ENCODE measurements at regions not wholly inside any gene's neighbourhood (a gene's known extent, or its start where the extent isn't known, plus 50 kb on each side); places are given as distances from the start of the nearest gene placed in this dataset.

DNA sequence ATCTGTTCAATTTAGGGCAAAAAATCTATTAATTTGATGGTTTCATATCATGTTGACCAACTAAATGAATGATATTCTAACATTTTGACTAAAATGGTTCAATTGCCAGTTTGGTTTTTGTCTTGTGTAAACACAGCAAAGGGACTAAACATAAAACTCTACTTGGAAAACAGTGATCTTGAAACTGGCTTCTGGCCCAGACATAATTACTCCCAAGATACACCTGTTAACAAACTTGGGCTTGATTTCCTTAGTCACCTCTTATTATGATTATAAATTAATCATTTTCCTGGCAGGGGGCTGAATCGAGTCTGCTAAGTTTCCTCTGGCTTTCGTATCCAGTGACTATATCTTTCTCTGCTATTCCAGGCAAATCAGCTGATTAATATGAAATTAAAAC lies 78.0 kb upstream of the OXGR1 start:
- no peak for DNase-seq (ENCODE audit: low read depth)
- H3K4me3 ChIP-seq (ENCODE audit: low read depth, low read length), result no peak overlapping the region
- TF ChIP-seq, protein P1, sequence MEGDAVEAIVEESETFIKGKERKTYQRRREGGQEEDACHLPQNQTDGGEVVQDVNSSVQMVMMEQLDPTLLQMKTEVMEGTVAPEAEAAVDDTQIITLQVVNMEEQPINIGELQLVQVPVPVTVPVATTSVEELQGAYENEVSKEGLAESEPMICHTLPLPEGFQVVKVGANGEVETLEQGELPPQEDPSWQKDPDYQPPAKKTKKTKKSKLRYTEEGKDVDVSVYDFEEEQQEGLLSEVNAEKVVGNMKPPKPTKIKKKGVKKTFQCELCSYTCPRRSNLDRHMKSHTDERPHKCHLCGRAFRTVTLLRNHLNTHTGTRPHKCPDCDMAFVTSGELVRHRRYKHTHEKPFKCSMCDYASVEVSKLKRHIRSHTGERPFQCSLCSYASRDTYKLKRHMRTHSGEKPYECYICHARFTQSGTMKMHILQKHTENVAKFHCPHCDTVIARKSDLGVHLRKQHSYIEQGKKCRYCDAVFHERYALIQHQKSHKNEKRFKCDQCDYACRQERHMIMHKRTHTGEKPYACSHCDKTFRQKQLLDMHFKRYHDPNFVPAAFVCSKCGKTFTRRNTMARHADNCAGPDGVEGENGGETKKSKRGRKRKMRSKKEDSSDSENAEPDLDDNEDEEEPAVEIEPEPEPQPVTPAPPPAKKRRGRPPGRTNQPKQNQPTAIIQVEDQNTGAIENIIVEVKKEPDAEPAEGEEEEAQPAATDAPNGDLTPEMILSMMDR (IDR thresholded peaks at IDR 0.05; ENCODE audit: control insufficient read depth, extremely low read depth, insufficient read depth), result no peak

DNA sequence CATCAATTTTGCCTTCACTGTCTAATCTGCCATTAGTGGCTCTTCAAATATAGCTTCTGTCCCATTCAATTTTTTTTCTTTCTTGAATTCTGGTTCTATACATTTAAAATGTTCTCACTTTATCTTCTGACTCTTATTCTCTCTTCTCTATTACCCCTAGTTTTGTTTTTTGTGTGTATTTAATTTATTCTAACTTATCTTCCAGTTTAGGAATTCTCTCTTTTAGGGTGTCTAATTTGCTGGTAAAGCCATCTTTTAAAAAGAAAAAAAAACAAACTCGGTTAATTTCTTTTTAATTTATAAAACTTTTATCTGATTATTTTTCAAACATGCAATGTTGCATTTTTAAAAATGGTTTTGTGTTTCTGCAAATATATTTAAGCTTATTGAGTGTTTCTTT lies 80.3 kb upstream of the OXGR1 start:
- no peak for DNase-seq (ENCODE audit: low read depth)
- TF ChIP-seq, protein P1 (IDR thresholded peaks at IDR 0.05; ENCODE audit: control insufficient read depth, extremely low read depth, insufficient read depth), result no peak
- no peak overlapping the region for H3K4me3 ChIP-seq (ENCODE audit: low read depth, low read length)

DNA sequence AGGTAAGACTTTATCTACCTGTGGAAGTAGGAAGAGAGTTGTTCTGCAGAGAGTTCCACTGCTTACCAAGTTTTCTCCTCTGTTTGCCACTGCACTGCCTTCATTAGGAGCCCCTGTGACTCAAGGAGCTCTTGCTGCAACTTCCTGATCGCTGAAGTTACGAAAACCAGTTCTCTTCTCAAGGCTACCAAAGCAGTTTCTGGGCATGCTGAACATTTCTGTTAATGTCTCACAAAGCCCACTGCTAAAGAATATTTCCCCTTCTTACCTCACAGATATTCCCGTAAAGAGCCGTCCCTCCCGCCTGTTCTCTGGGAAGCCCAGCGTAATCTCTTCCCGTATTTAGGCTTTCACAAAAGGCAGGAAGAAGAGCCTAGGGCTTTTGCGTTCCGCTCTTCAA lies 82.6 kb upstream of the OXGR1 start:
- TF ChIP-seq, protein P1 (IDR thresholded peaks at IDR 0.05; ENCODE audit: control insufficient read depth, extremely low read depth, insufficient read depth), result no peak
- H3K4me3 ChIP-seq (ENCODE audit: low read depth, low read length), result no peak overlapping the region
- no peak for DNase-seq (ENCODE audit: low read depth)

DNA sequence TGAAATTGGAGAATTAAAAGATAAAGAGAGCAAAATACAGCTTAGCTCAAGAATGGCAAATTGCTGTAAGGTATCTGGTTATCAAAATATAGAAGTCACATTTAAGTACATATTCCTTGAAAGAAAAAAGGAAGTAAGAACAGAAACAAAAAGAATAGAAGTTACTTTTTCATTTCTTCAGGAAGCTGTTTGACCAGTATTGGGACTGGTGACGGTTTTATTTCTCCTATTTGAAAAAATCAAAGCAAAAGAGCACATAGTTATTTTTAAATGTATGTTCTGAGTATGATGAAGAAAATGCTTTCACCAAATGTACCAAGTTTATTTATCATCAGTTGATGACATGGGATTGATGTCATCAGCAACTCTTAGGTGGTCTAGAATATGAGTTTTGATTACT lies 83.1 kb upstream of the OXGR1 start:
- H3K4me3 ChIP-seq (ENCODE audit: low read depth, low read length), result no peak overlapping the region
- TF ChIP-seq, protein P1 (IDR thresholded peaks at IDR 0.05; ENCODE audit: control insufficient read depth, extremely low read depth, insufficient read depth), result no peak
- no peak for DNase-seq (ENCODE audit: low read depth)

DNA sequence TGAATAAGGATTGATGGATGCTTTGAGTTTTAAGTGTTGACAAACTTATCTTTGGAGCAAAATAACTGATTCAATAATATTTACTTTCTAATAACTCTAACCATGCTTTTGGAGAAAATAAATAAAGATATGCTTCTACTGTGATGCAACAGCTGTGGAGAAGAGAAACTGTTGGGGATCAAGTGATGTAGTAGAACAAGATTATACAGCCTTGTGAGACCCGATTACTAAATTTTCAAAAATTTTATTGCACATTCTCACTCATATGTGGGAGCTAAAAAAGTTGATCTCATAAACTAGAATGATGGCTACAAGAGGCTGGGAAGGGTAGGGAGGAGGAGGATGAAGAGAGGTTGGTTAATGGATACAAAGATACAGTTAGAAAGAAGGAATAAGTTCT lies 85.5 kb upstream of the OXGR1 start:
- DNase-seq (ENCODE audit: low read depth), result no peak
- TF ChIP-seq, protein P1 (IDR thresholded peaks at IDR 0.05; ENCODE audit: control insufficient read depth, extremely low read depth, insufficient read depth), result no peak
- no peak overlapping the region for H3K4me3 ChIP-seq (ENCODE audit: low read depth, low read length)

DNA sequence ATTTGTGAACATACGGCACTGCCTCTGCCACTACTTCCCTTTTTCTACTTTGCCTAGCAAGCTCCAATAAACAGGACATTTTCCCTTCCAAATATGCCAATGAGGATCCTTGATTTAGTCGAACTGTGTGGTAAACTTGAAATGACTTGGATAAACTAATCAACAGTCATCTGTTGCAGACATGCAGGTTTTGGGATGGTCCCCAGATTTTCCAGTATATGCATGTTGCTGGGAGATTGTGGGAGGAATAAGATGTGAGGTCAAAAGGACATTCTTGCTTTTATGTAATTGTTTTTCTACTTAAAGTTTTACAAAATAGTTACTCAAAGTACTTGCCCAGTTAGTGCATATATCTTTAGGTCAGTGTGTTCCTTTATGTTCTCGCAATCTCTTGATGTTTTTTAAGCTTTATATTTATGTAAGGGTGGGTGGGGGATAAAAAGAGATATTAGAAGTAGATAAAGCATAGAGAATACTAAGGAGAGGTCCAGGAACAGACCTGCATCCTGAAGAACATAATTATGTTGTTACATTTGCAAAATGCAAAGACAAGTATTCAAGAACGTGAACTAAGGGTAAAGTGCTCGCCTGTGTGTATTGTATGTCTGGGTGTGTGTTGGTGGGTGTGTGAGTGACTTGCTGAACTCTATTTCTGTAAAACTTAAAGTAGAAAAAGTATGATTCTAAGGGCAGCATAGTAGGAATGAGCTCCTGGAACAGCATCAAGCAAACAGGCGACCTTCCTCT lies 88.4 kb upstream of the OXGR1 start:
- no peak for DNase-seq (ENCODE audit: low read depth)
- TF ChIP-seq, protein P1 (IDR thresholded peaks at IDR 0.05; ENCODE audit: control insufficient read depth, extremely low read depth, insufficient read depth), result no peak
- no peak overlapping the region for H3K4me3 ChIP-seq (ENCODE audit: low read depth, low read length)

DNA sequence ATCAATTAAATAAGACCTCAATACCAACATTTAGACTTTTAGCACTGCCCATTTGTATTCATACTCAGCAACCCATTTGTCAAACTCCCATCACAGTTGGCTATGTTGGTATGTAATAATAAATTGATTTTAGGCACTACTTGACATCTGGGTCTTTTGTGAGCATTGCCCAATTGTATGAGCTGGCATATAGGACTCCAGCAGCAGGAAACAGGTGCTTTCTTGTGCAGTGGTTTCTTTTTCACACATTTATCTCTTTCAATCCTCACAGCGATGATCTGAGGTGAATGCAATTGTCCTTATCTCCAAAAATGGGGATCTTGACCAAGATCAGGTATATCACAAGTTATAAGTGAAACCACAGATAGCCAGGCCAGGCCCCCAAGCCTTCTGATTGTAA lies 96.9 kb upstream of the OXGR1 start:
- DNase-seq (ENCODE audit: low read depth), result no peak
- TF ChIP-seq, protein P1 (IDR thresholded peaks at IDR 0.05; ENCODE audit: control insufficient read depth, extremely low read depth, insufficient read depth), result no peak
- no peak overlapping the region for H3K4me3 ChIP-seq (ENCODE audit: low read depth, low read length)
